ENCODE measurements at regions not wholly inside any gene's neighbourhood (a gene's known extent, or its start where the extent isn't known, plus 50 kb on each side); places are given as distances from the start of the nearest gene placed in this dataset.
"Not testable (repeated sequence)": the region's sequence is repeated elsewhere in the genome, so short reads cannot be mapped to it uniquely, and the experiment has no call there.

DNA sequence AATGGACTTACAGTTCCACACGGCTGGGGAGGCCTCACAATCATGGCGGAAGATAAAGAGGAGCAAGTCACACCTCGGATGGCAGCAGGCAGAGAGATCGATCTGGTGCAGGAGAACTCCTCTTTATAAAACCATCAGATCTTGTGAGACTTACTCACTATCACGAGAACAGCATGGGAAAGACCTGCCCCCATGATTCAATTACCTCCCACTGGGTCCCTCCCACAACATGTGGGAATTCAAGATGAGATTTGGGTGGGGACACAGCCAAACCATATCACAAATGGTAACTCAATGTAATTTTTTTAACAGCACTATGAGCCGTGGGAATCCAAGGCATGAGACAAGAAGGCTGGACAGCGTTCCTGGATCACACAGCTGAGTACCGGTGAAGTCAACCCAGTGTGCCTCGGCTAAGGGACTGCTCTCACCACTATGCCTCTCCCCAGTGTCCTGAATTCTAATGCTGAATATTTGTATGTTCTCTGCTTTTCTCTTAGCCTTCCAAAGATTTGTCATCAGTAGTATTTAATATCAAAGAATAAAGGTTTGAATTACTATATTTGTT, 84.3 kb downstream of the IRS2 start:
- not testable (repeated sequence) for H2AFZ ChIP-seq (ENCODE audit: low read depth, low read length); H3K9me3 ChIP-seq (ENCODE audit: low read length); H3K36me3 ChIP-seq (ENCODE audit: insufficient read depth, low read length); H3K4me1 ChIP-seq (ENCODE audit: insufficient read depth, low read length); H3K27me3 ChIP-seq (ENCODE audit: insufficient read depth, low read length); H3K4me3 ChIP-seq (ENCODE audit: low read length)

DNA sequence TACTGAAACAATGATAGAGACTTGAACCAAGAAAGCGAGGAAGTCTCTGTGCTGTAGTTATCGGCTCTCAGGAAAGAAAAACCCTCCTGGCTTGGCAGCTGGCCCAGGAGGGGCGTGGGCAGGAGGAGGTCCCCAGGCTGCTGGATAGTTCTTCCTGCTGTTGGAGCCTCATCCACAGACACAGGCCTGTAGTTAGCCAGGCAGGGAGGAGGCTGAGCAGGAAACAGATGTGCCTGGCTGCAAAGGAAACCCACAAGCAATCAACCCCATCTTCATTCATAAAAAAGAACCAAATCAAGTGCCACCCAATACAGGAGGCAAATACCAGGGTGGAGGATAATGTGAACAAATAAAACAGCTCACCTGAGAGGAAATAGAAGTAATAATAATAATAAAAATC, 86.2 kb downstream of the IRS2 start:
- Histone ChIP-seq H3K27me3 (ENCODE audit: insufficient read depth, low read length) (no peaks in the 10 kb centered on the region), H3K4me1 (ENCODE audit: insufficient read depth, low read length) (no peaks in the 10 kb centered on the region), H3K4me3 (ENCODE audit: low read length) (no peak overlapping the region), H3K36me3 (ENCODE audit: insufficient read depth, low read length) (no peaks in the 10 kb centered on the region), H2AFZ (ENCODE audit: low read depth, low read length) (no peak overlapping the region), H3K9me3 (ENCODE audit: low read length) (no peaks in the 10 kb centered on the region)

DNA sequence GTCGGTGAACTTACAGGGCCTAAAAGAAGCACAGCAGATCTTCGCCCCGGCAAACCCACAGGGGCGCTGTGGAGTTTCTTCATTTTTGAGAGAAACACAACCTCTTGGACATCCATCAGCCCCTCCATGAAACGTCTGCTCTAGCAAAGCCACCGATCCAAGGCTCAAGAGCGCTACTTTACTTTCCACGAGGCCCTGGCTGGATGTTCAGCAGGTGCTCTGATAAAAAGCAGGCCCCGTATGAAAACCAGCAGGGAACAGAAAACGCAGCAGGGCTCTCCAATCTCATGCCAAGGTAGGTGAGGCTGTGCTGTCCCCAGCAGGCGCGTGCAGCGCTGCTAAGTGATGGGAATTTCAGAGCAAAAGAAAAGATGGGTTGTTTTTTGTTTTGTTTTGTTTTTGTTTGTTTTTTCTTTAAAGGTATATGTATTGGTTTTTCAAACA, 86.7 kb downstream of the IRS2 start:
- Histone ChIP-seq H3K36me3 (ENCODE audit: insufficient read depth, low read length) (no peaks in the 10 kb centered on the region), H3K4me1 (ENCODE audit: insufficient read depth, low read length) (no peaks in the 10 kb centered on the region), H3K9me3 (ENCODE audit: low read length) (no peaks in the 10 kb centered on the region), H3K27me3 (ENCODE audit: insufficient read depth, low read length) (no peaks in the 10 kb centered on the region), H2AFZ (ENCODE audit: low read depth, low read length) (no peak overlapping the region), H3K4me3 (ENCODE audit: low read length) (no peak overlapping the region)

DNA sequence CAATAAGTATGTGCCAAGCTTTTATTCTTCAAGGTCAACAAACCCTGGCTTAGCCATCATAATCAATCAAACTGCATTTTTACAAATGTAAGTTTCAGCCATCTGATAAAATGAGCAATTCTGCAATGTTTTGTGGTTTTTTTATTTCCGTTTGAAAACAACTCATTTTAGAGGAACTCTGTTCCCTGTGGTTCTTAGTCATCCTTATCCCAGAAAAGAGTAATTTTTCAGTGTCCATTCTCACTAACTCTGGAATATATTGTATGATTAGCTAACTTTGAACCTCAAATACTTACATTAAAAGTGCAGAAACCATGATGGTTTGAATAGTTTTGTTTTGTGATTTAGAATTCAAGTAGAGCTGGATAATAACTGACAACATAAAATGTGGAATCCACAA, 87.6 kb downstream of the IRS2 start:
- H3K4me1 ChIP-seq (ENCODE audit: insufficient read depth, low read length) = no peaks in the 10 kb centered on the region
- H2AFZ ChIP-seq (ENCODE audit: low read depth, low read length) = no peak overlapping the region
- no peak overlapping the region for H3K4me3 ChIP-seq (ENCODE audit: low read length)
- no peaks in the 10 kb centered on the region for H3K27me3 ChIP-seq (ENCODE audit: insufficient read depth, low read length)
- no peaks in the 10 kb centered on the region for H3K9me3 ChIP-seq (ENCODE audit: low read length)
- H3K36me3 ChIP-seq (ENCODE audit: insufficient read depth, low read length) = no peaks in the 10 kb centered on the region

DNA sequence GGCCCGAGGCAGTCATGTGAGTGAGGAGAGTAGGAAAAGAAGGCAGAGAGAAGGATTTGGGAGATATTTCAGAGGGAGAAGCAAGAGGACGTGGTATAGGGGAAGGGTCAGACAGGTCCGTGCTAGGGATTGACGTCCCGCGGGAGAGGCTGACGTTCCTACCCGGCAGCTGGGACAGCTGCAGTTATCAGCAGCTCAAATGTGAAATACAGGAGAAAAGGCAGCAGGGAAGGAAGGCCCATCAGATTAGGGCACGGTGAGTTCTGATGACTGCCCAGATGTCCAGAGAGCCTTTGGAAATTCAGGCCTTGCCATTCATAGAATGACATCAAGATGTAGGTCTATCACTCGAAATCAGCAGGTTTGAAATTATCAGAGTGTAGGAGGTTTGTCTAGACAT, 88.4 kb downstream of the IRS2 start:
- Histone ChIP-seq H3K4me1 (ENCODE audit: insufficient read depth, low read length) (no peaks in the 10 kb centered on the region), H3K9me3 (ENCODE audit: low read length) (no peaks in the 10 kb centered on the region), H3K4me3 (ENCODE audit: low read length) (no peak overlapping the region), H3K36me3 (ENCODE audit: insufficient read depth, low read length) (no peaks in the 10 kb centered on the region), H3K27me3 (ENCODE audit: insufficient read depth, low read length) (no peaks in the 10 kb centered on the region), H2AFZ (ENCODE audit: low read depth, low read length) (no peak overlapping the region)

DNA sequence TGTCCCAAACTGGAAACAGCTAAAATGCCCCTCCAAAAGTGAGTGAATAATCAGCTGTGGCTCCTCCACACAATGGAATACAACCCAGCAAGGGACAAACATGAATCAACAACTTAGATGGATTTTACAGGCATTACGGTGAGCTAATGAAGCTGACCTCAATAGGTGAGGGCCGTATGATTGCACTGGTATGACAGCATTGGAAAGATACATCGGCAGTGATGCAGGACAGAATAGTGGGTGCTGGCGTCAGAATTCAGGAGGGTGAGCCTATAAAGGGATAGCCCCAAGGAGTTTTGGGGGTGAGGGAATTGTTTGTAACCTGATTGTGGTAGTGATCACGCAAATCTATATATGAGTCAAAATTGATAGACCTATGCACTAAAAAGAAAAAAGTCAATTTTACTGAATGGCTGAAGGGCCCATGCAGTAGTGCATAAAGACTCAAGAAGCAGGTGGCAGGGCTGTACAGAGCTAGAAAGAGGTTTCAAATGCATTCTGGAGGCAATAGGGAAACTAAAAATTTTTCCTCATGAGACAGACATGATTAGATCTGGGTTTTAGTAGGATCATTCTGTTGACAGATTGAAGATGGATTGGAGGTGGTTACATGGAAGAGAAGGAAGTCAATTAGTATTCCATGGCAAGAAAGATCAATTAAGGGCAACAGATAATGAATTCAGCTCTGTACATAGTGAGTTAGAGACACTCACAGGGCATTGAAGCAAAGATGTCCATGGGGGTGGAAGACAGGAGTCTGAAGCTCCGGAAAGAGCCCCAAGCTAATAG, 90.8 kb downstream of the IRS2 start:
- H2AFZ ChIP-seq (ENCODE audit: low read depth, low read length) = no peak overlapping the region
- H3K27me3 ChIP-seq (ENCODE audit: insufficient read depth, low read length) = no peaks in the 10 kb centered on the region
- no peaks in the 10 kb centered on the region for H3K4me1 ChIP-seq (ENCODE audit: insufficient read depth, low read length)
- H3K4me3 ChIP-seq (ENCODE audit: low read length) = no peak overlapping the region
- H3K9me3 ChIP-seq (ENCODE audit: low read length) = no peaks in the 10 kb centered on the region
- no peaks in the 10 kb centered on the region for H3K36me3 ChIP-seq (ENCODE audit: insufficient read depth, low read length)

DNA sequence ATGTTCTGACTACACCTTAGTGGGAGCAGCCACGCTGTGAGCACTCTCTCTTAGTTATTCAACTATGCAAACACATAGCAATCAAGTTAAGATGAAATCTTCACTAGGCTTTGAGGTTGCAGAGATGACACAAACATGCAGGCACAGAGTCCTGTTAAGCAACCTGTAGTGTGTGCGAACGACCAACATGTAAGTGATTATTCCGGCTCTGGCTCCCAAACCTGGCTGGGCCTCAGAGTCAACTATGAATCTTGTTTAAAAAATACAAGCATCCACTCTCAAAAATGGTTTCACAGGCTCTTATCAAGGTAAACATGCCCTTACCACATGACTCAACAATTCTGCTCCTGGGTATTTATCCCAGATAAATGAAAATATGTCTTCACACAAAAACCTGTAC, 91.4 kb downstream of the IRS2 start:
- H3K9me3 ChIP-seq (ENCODE audit: low read length) = no peaks in the 10 kb centered on the region
- no peaks in the 10 kb centered on the region for H3K27me3 ChIP-seq (ENCODE audit: insufficient read depth, low read length)
- no peak overlapping the region for H3K4me3 ChIP-seq (ENCODE audit: low read length)
- no peaks in the 10 kb centered on the region for H3K4me1 ChIP-seq (ENCODE audit: insufficient read depth, low read length)
- H2AFZ ChIP-seq (ENCODE audit: low read depth, low read length) = no peak overlapping the region
- no peaks in the 10 kb centered on the region for H3K36me3 ChIP-seq (ENCODE audit: insufficient read depth, low read length)

DNA sequence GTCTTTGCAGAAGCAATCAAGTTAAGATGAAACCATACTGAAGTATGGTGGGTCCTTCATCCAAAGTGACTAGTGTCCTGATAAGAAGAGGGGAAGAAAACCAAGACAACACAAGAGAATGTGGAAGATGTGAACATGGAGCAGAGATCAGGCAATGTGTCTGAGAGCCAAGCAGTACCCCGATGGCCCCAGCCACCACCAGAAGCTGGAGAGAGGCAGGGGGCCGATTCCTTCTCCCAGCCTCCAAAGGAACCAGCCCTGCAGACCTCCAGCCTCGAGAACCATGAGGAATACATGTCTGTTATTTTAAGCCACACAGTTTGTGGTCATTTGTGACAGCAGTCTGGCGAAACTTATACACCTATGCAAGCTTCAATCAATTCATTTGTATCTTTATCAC, 93.2 kb downstream of the IRS2 start:
- Histone ChIP-seq H2AFZ (ENCODE audit: low read depth, low read length) (no peak overlapping the region), H3K9me3 (ENCODE audit: low read length) (no peaks in the 10 kb centered on the region), H3K27me3 (ENCODE audit: insufficient read depth, low read length) (no peaks in the 10 kb centered on the region), H3K4me1 (ENCODE audit: insufficient read depth, low read length) (no peaks in the 10 kb centered on the region), H3K4me3 (ENCODE audit: low read length) (no peak overlapping the region), H3K36me3 (ENCODE audit: insufficient read depth, low read length) (no peaks in the 10 kb centered on the region)

DNA sequence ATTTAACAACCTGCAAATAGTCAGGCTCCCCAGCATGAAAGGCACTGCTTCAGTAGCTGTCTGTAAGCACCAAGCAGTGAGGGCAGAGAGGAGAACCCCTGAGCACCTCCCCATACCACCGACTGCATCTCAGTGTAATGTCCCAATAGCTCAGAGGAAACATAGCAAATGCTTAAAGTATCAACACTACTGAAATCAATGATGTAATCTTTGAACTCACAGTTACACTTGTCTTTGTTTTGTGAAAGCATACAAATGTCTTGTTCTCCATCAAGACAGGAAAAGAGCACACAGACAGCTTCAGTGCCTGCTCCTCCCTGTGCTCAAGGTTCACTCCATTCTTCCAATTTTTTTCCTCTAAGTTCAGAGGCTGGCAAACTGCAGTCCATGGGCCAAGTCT, 94.7 kb downstream of the IRS2 start:
- H2AFZ ChIP-seq (ENCODE audit: low read depth, low read length) = no peak overlapping the region
- H3K4me3 ChIP-seq (ENCODE audit: low read length) = no peak overlapping the region
- no peaks in the 10 kb centered on the region for H3K4me1 ChIP-seq (ENCODE audit: insufficient read depth, low read length)
- H3K9me3 ChIP-seq (ENCODE audit: low read length) = no peaks in the 10 kb centered on the region
- no peaks in the 10 kb centered on the region for H3K27me3 ChIP-seq (ENCODE audit: insufficient read depth, low read length)
- no peaks in the 10 kb centered on the region for H3K36me3 ChIP-seq (ENCODE audit: insufficient read depth, low read length)

DNA sequence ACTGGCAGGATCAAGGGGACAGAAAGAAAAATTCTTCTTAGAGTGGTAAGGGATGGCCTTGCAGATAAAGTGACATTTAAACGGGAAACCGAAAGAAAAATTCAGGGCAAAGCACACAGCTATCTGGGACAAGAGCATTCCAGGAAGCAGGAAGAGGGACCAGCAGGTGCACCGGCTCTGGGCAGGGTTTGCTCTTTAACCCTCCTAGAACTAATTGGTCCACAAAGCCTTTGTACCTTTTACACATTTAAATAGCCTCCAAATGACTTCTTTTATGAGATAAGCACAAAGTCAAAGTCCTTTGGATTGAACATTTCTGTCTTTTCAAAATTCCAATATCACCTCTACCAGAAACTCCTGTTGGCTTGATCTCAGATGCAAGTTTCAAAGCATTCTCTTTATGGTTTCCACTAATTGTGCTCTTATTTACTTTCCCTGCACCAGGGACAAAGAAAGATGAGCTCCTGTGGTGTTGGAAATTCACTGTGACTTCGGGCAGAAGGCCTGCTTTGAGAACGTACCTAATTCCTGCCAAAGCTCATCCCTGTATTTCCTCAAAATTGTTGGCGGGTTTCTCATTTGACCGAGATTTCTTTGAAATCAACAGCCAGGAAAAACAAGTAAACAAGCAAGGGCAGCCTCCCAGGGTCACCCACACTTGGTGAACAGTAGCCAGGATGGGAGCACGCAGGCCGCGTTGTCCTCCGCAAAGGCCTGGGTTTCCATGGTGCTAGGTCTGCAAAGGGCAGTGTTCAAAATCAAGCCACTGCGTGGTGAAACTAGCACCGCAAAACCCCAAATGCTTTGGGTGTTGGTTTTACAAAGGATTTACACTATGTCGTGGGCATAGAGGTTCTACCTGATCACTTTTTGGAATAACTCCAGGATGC, 98.6 kb downstream of the IRS2 start:
- Histone ChIP-seq H3K4me3 (ENCODE audit: low read length) (no peak overlapping the region), H3K36me3 (ENCODE audit: insufficient read depth, low read length) (no peaks in the 10 kb centered on the region), H3K4me1 (ENCODE audit: insufficient read depth, low read length) (no peaks in the 10 kb centered on the region), H3K9me3 (ENCODE audit: low read length) (no peaks in the 10 kb centered on the region), H2AFZ (ENCODE audit: low read depth, low read length) (no peak overlapping the region), H3K27me3 (ENCODE audit: insufficient read depth, low read length) (no peaks in the 10 kb centered on the region)

DNA sequence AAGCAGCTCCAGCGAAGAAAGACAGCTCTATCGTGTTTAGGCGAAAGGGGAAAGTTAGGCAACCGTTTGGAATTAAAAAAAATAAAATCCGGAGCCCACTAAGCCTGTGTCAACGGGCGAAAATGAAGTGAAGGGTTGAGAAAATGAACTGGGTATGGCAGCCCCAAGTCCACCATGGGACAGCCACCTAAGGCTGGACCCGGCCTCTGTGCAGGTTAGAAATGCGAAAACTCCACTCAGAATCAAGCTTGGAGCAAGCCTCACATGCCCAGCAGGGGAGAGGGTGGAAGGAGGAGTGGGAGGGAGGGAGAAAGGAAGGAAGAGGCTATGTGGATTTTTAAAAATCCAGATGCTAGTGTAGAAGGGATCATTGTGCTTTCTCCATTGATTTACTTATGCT, 101.2 kb downstream of the IRS2 start:
- H3K4me3 ChIP-seq (ENCODE audit: low read length) = no peak overlapping the region
- no peaks in the 10 kb centered on the region for H3K36me3 ChIP-seq (ENCODE audit: insufficient read depth, low read length)
- H3K27me3 ChIP-seq (ENCODE audit: insufficient read depth, low read length) = no peaks in the 10 kb centered on the region
- H3K9me3 ChIP-seq (ENCODE audit: low read length) = no peaks in the 10 kb centered on the region
- no peaks in the 10 kb centered on the region for H3K4me1 ChIP-seq (ENCODE audit: insufficient read depth, low read length)
- H2AFZ ChIP-seq (ENCODE audit: low read depth, low read length) = no peak overlapping the region

DNA sequence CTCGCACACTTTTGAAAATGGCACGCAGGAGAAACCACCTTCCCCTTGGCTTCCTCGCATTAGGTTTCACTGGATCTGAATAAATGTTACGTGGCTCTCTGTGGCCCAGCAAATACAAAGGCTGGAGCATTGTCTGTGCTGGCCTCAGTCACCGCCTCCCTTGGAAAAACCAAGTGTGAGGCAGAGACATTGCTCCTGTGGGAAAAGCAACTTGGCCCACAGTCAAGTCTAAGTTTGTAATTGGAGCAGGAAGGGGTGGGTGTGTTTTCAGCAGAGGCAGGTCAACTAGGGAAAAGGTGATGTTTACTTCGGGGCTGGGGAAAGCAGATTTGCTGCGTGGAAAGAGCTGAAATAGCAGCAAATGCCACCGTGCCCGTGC, 101.6 kb downstream of the IRS2 start:
- no peaks in the 10 kb centered on the region for H3K9me3 ChIP-seq (ENCODE audit: low read length)
- H3K4me1 ChIP-seq (ENCODE audit: insufficient read depth, low read length) = no peaks in the 10 kb centered on the region
- H3K36me3 ChIP-seq (ENCODE audit: insufficient read depth, low read length) = no peaks in the 10 kb centered on the region
- no peak overlapping the region for H2AFZ ChIP-seq (ENCODE audit: low read depth, low read length)
- no peaks in the 10 kb centered on the region for H3K27me3 ChIP-seq (ENCODE audit: insufficient read depth, low read length)
- H3K4me3 ChIP-seq (ENCODE audit: low read length) = no peak overlapping the region

DNA sequence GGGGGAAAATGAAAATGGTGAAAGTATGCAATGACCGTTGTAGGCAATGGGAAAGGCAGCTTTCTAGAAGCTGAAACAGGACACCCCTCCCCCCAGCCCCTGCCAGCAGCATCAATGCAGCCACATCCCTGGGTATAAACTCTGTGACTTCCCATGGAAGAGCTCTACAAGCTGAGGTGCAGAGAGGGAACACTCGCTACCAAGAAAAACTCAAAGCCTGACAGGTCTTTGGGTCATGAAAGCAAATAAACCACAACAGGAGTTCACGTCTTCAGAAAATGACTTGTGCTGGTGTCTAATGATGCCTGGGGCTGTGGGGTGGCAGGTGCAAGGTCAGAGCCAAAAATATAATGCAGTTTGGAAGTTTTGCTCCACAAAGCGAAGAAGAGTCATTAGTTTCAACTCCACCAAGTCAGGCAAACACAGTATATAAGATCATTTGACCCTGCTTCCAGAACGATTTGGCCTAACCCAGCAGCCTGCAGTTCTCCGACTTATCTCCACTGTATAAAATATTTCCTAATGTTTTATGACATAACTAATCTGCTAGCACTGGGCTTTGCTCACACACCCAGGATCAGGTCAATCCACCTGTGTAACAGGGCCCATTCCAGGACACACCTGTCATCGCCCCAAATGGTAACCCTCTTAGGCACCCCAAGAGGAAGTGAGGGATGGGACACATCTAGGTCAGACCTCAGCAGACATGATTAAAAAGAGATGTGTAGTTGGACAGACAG, 102.1 kb downstream of the IRS2 start:
- H3K9me3 ChIP-seq (ENCODE audit: low read length) = no peaks in the 10 kb centered on the region
- H2AFZ ChIP-seq (ENCODE audit: low read depth, low read length) = no peak overlapping the region
- no peaks in the 10 kb centered on the region for H3K4me1 ChIP-seq (ENCODE audit: insufficient read depth, low read length)
- no peaks in the 10 kb centered on the region for H3K36me3 ChIP-seq (ENCODE audit: insufficient read depth, low read length)
- H3K4me3 ChIP-seq (ENCODE audit: low read length) = no peak overlapping the region
- H3K27me3 ChIP-seq (ENCODE audit: insufficient read depth, low read length) = no peaks in the 10 kb centered on the region
